Neural crest cell (in vitro differentiated cells): ENCODE measurements at regions not wholly inside any gene's neighbourhood (a gene's known extent, or its start where the extent isn't known, plus 50 kb on each side); places are given as distances from the start of the nearest gene placed in this dataset.
A peak's percentile ranks its signal among the peaks of the same experiment; 100 is the strongest.

Source experiments
- DNase-seq: peaks from one replicate; pipeline ENCODE4 v3.0.0; 2021; ENCODE audit warnings: low read depth, mixed read lengths, low spot score
- H3K27ac Mint-ChIP-seq: one replicate; pipeline ENCODE4 v1.8.0; 2021; ENCODE audit warnings: mild to moderate bottlenecking, mixed read lengths; ENCODE audit not compliant: unreplicated experiment
- H3K27me3 Mint-ChIP-seq: 2 replicates; pipeline ENCODE4 v1.8.0; 2021; ENCODE audit warnings: low read depth, mild to moderate bottlenecking, mixed read lengths
- H3K36me3 Mint-ChIP-seq: 2 replicates; pipeline ENCODE4 v1.8.0; 2021; ENCODE audit warnings: low read depth, mild to moderate bottlenecking, mixed read lengths
- H3K4me1 Mint-ChIP-seq: 2 replicates; pipeline ENCODE4 v1.8.0; 2021; ENCODE audit warnings: mixed read lengths
- H3K4me3 Mint-ChIP-seq: one replicate; pipeline ENCODE4 v1.8.0; 2021; ENCODE audit warnings: mild to moderate bottlenecking, mixed read lengths
- H3K9me3 Mint-ChIP-seq: 2 replicates; pipeline ENCODE4 v1.8.0; 2021; ENCODE audit warnings: mixed read lengths
- CTCF ChIP-seq: fragments of 200-600 bp; sonication (generic); conservative IDR thresholded peaks from 2 replicates; pipeline ENCODE4 v1.5.0; 2021; ENCODE audit warnings: antibody characterized with exemption, mild to moderate bottlenecking

DNA sequence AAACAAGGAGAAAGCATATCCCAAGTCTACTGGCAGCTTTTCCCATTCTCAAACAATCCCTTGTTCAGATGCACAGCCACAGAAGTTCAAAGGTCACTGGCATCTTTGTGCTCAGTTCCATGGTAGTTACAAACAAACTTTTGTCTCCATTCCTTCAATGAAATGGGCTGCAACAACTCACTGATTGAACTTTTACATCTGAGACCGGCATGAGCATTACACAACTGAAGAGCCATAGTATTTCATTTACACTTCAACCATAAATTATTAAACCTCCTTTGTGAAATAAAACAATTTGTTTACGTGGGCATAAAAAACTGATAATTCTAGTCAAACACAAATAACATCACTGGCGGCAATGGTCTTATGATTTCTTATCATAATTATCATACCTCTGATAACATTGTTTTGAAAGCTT lies 67.8 kb upstream of the ARHGAP32 start:
- no peaks in the 10 kb centered on the region for H3K27me3 Mint-ChIP-seq
- peaks cover 75% of the 10 kb centered on the region for H3K4me1 Mint-ChIP-seq

DNA sequence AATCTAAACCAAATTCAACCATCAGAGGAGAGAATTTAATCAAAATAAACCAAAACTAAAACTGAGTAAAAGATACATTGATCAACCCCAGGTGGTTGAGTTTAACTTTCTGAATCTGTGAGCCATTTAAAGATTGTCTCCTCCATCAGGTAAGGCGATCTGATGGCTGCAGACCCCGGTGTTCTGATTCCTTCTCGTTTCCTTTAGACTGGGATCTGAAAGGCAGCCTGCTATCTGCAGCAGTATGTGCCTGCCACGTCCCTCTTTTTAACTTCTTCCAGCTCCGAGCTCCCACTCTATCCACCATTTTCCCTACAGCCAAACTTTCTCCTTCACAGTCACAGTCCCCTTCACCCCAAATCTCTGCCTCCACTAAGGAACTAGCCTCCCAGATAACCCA lies 66.1 kb upstream of the ARHGAP32 start:
- no peaks in the 10 kb centered on the region for H3K27me3 Mint-ChIP-seq
- H3K9me3 Mint-ChIP-seq: no peaks in the 10 kb centered on the region
- no peak for TF ChIP-seq CTCF
- H3K4me1 Mint-ChIP-seq: peaks cover 75% of the 10 kb centered on the region
- H3K27ac Mint-ChIP-seq: peak overlapping the region; percentile 37
- no peak for DNase-seq
- peak overlapping the region; percentile 25 for H3K4me3 Mint-ChIP-seq
- peaks cover 5% of the 10 kb centered on the region for H3K36me3 Mint-ChIP-seq

More for the DNA sequence above, 67.8 kb upstream of the ARHGAP32 start:
- no peak for TF ChIP-seq CTCF
- H3K27ac Mint-ChIP-seq: peak overlapping the region; percentile 91
- DNase-seq: peak; percentile 19
- H3K9me3 Mint-ChIP-seq: no peaks in the 10 kb centered on the region
- peaks cover 8% of the 10 kb centered on the region for H3K36me3 Mint-ChIP-seq
- peak overlapping the region; percentile 79 for H3K4me3 Mint-ChIP-seq

DNA sequence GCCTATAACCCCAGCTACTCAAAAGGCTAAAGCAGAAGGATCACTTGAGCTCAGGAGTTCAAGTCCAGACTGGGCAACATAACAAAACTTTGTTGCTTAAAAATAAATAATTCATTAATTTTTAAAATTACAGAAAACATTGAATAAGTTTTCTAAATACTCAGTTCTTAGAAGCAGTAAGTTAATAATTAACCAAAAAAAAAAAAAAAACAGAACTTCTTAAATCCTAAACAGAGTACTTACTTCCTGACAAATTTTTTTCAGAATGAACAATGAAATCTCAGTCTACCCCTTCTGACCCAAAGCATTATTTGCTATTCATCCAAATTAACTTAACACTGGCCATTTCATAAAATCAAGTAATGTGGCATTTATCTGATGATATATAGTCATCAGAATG lies 65.4 kb upstream of the ARHGAP32 start:
- H3K4me3 Mint-ChIP-seq: no peak overlapping the region
- H3K27me3 Mint-ChIP-seq: no peaks in the 10 kb centered on the region
- peaks cover 76% of the 10 kb centered on the region for H3K4me1 Mint-ChIP-seq
- no peak for DNase-seq
- no peak overlapping the region for H3K27ac Mint-ChIP-seq
- H3K9me3 Mint-ChIP-seq: no peaks in the 10 kb centered on the region
- TF ChIP-seq CTCF: no peak
- H3K36me3 Mint-ChIP-seq: peaks cover 2% of the 10 kb centered on the region

DNA sequence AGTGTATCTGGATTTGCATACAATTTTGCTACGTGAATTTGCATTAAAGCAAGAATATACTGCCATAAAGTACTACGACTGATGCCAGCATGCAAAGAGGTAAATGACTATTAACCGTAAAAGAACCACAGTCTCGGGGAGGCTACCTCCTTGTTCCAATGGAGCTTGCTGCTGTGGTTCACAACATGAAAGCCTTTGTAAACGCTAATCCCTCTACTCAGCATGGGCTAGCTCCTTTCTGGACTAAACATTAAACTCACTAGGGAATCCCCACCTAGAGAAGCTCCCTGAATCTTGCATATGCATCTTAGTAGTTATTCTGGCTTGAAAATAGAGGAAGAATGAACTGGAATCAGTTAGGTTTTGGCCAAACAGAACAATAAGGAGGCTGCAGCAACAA lies 60.5 kb upstream of the ARHGAP32 start:
- peaks cover 50% of the 10 kb centered on the region for H3K4me1 Mint-ChIP-seq
- H3K4me3 Mint-ChIP-seq: no peak overlapping the region
- no peak for TF ChIP-seq CTCF
- H3K27me3 Mint-ChIP-seq: no peaks in the 10 kb centered on the region
- no peaks in the 10 kb centered on the region for H3K9me3 Mint-ChIP-seq
- H3K27ac Mint-ChIP-seq: no peak overlapping the region
- H3K36me3 Mint-ChIP-seq: peaks cover 4% of the 10 kb centered on the region
- no peak for DNase-seq

GRCh38 chr11:129251067-129251466 lies 58.9 kb upstream of the ARHGAP32 start:
- Mint-ChIP-seq H3K4me3 (no peak overlapping the region), H3K27me3 (no peaks in the 10 kb centered on the region), H3K27ac (no peak overlapping the region)

More at GRCh38 chr11:129251067-129251466, 58.9 kb upstream of the ARHGAP32 start:
- peaks cover 36% of the 10 kb centered on the region for H3K4me1 Mint-ChIP-seq
- no peaks in the 10 kb centered on the region for H3K9me3 Mint-ChIP-seq
- TF ChIP-seq CTCF: no peak
- no peak for DNase-seq
- H3K36me3 Mint-ChIP-seq: peaks cover 4% of the 10 kb centered on the region
